ENCODE measurements at regions not wholly inside any gene's neighbourhood (a gene's known extent, or its start where the extent isn't known, plus 50 kb on each side); places are given as distances from the start of the nearest gene placed in this dataset.

GRCh38 chr6:10175362-10175761, 239.5 kb downstream of the TFAP2A start:
- Histone ChIP-seq H4K20me1 (replicated peaks; ENCODE audit: control insufficient read depth, extremely low read depth, insufficient read depth, low read length) (no peaks in the 10 kb centered on the region), H3K4me1 (ENCODE audit: control insufficient read depth, extremely low read depth, insufficient read depth, low read length) (no peaks in the 10 kb centered on the region), H3K27me3 (ENCODE audit: control insufficient read depth in 2 of 2, insufficient read depth in 2 of 2, low read length in 2 of 2) (no peaks in the 10 kb centered on the region), H3K36me3 (ENCODE audit: control insufficient read depth in 2 of 2, extremely low read depth in 1 of 2, insufficient read depth in 2 of 2, low read length in 2 of 2) (no peaks in the 10 kb centered on the region), H3K27ac (ENCODE audit: insufficient read depth, low read depth, low read length) (no peak overlapping the region), H3K9ac (replicated peaks; ENCODE audit: extremely low read depth, insufficient read depth, low read length) (no peak overlapping the region), H3K4me3 (replicated peaks in 1 of 3; ENCODE audit: insufficient read depth in 1 of 3, low read depth in 1 of 3, low read length in 3 of 3) (no peak overlapping the region), H3K79me2 (ENCODE audit: control insufficient read depth, insufficient read depth, low read length) (no peaks in the 10 kb centered on the region), H3K9me3 (replicated peaks; ENCODE audit: control insufficient read depth, insufficient read depth, low read length) (peaks cover 2% of the 10 kb centered on the region), H2AFZ (ENCODE audit: low read depth, low read length) (no peak overlapping the region), H3K4me2 (ENCODE audit: insufficient read depth, low read length) (no peak overlapping the region), H3K9me1 (replicated peaks; ENCODE audit: control insufficient read depth, extremely low read depth, insufficient read depth, low read length) (no peaks in the 10 kb centered on the region)
- intact Hi-C loops (cut with micrococcal nuclease) (no loop called here), dilution Hi-C loops (cut with MboI; ENCODE audit: extremely low pct_ligation_motif_present, low sequenced_read_pairs) (no loop called here)
- ChIA-PET CTCF (no interaction called here), POLR2A (no interaction called here)
- FAIRE-seq (no peak), DNase-seq (ENCODE audit: low read depth, low spot score) (no peak)
- no TSS peak for BruUV-seq (replicated peaks)
- TF ChIP-seq MAX (IDR thresholded peaks at IDR 0.05; ENCODE audit: insufficient read depth, insufficient read length) (no peak), GATA2 (IDR thresholded peaks at IDR 0.05; ENCODE audit: insufficient read depth, insufficient read length, low read depth, low read length) (no peak), POLR2A (IDR thresholded peaks at IDR 0.05; ENCODE audit: low read depth, low read length) (no peak), EZH2 (IDR thresholded peaks at IDR 0.05; ENCODE audit: borderline replicate concordance, low read depth, low read length, severe bottlenecking) (no peak), MYC (IDR thresholded peaks at IDR 0.05; ENCODE audit: low read depth, low read length) (no peak), POLR2AphosphoS5 (IDR thresholded peaks at IDR 0.05; ENCODE audit: insufficient read depth, low read depth, low read length) (no peak), CTCF (IDR thresholded peaks at IDR 0.05; ENCODE audit: extremely low read depth in 1 of 2, insufficient read depth in 1 of 2, low read depth in 1 of 2, low read length in 2 of 2) (no peak), JUN (IDR thresholded peaks at IDR 0.05; ENCODE audit: borderline replicate concordance, insufficient read depth, insufficient read length, low read depth) (no peak), FOS (IDR thresholded peaks at IDR 0.05; ENCODE audit: borderline replicate concordance, insufficient read depth, low read length) (no peak)
